NB4 (cell line): ENCODE measurements at regions not wholly inside any gene's neighbourhood (a gene's known extent, or its start where the extent isn't known, plus 50 kb on each side); places are given as distances from the start of the nearest gene placed in this dataset.
A peak's percentile ranks its signal among the peaks of the same experiment; 100 is the strongest.

Experiments used
- DNase-seq: peaks from one replicate; pipeline ENCODE4 v3.0.0; 2010; ENCODE audit warnings: low read depth
- H3K4me3 ChIP-seq: one replicate; pipeline ENCODE4 v1.5.1; 2011; ENCODE audit warnings: mild to moderate bottlenecking, low read depth, low read length, moderate library complexity
- CTCF ChIP-seq: IDR thresholded peaks from one replicate; pipeline ENCODE4 v1.5.1; 2012; ENCODE audit warnings: low read depth, low read length
- MAX ChIP-seq: IDR thresholded peaks from 2 replicates; pipeline ENCODE4 v1.6.1; 2011; ENCODE audit warnings: low read depth, low read length
- MYC ChIP-seq: IDR thresholded peaks from 2 replicates; pipeline ENCODE4 v1.6.1; 2011; ENCODE audit warnings: low read depth, low read length
- POLR2A ChIP-seq: IDR thresholded peaks from 2 replicates; pipeline ENCODE4 v1.6.1; 2011; ENCODE audit warnings: mild to moderate bottlenecking; ENCODE audit not compliant: insufficient read length; ENCODE audit errors: extremely low read depth

- TF ChIP-seq MAX (no peak), CTCF (no peak), POLR2A (no peak), MYC (no peak)
- no peak for DNase-seq
- no peak overlapping the region for H3K4me3 ChIP-seq
These were observed 51.1 kb downstream of the GARRE1 start for GRCh38 chr19:34305221-34306083.

DNA sequence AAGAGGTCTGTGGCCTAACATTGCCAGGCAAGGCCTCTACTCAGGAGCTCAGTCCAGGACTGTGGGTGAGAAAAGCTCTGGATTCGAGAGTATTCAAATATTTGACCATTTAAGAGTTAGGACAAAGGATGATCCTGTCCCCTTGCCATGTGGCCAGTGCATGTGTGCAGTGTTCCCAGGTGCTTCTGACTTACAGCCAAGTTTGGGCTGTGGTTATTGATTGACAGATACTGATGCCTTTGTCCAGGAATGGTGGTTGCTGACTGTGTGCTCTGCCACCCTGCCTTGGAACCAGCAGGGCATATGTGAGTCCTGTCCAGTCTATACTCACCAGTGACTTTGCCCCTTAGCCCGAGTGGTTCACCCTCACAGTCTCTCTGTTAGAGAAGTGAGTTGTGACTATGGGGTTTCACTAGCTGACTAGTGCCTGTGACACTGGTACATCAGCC lies 51.9 kb downstream of the GARRE1 start:
- no peak for TF ChIP-seq CTCF
- no peak for DNase-seq
- no peak overlapping the region for H3K4me3 ChIP-seq

GRCh38 chr19:34306824-34307223 lies 52.5 kb downstream of the GARRE1 start:
- TF ChIP-seq MAX (no peak), CTCF (no peak), MYC (no peak), POLR2A (no peak)
- no peak overlapping the region for H3K4me3 ChIP-seq
- no peak for DNase-seq

- no peak overlapping the region for H3K4me3 ChIP-seq
- DNase-seq, result peak; percentile 36
- TF ChIP-seq CTCF (no peak), MAX (no peak), POLR2A (no peak), MYC (no peak)
These were observed 54.3 kb downstream of the GARRE1 start for GRCh38 chr19:34308381-34309367.

- no peak for DNase-seq
These were observed 55.2 kb downstream of the GARRE1 start for GRCh38 chr19:34309368-34310138.

More at GRCh38 chr19:34309368-34310138, 55.2 kb downstream of the GARRE1 start:
- TF ChIP-seq CTCF, result no peak
- TF ChIP-seq MYC, result no peak
- TF ChIP-seq MAX, result no peak
- TF ChIP-seq POLR2A, result no peak
- H3K4me3 ChIP-seq, result no peak overlapping the region
